ENCODE measurements at regions not wholly inside any gene's neighbourhood (a gene's known extent, or its start where the extent isn't known, plus 50 kb on each side); places are given as distances from the start of the nearest gene placed in this dataset.
A peak's percentile ranks its signal among the peaks of the same experiment; 100 is the strongest.

- no peak overlapping the region for H3K4me2 ChIP-seq (ENCODE audit: insufficient read depth, low read length, poor library complexity, severe bottlenecking)
- no peak overlapping the region for H3K27ac ChIP-seq (replicated peaks; ENCODE audit: low read length)
- H2AK5ac ChIP-seq (ENCODE audit: low read depth, low read length): no peak overlapping the region
- peaks cover 0 to 15% of the 10 kb centered on the region in 2 donors for H3K4me1 ChIP-seq (ENCODE audit: control insufficient read depth in 2 of 2, insufficient read depth in 1 of 2, low read depth in 1 of 2, low read length in 2 of 2)
- no peak overlapping the region for H4K91ac ChIP-seq (ENCODE audit: low read depth, low read length, poor library complexity)
- H3K9ac ChIP-seq (ENCODE audit: low read depth, low read length, poor library complexity): no peak overlapping the region
- no peak overlapping the region for H3K18ac ChIP-seq (ENCODE audit: low read length)
- no peak overlapping the region for H2BK15ac ChIP-seq (ENCODE audit: low read length)
- no peak overlapping the region for H3K14ac ChIP-seq (ENCODE audit: low read length)
- H2AFZ ChIP-seq (ENCODE audit: low read length): no peak overlapping the region
- H3K36me3 ChIP-seq (replicated peaks in 1 of 2; ENCODE audit: control insufficient read depth in 2 of 2, insufficient read depth in 2 of 2, low read length in 2 of 2): no peaks in the 10 kb centered on the region
- H2BK120ac ChIP-seq (ENCODE audit: low read depth, low read length): no peak overlapping the region
- H3K27me3 ChIP-seq (ENCODE audit: control insufficient read depth in 3 of 3, insufficient read depth in 3 of 3, low read depth in 1 of 3, low read length in 3 of 3): no peaks in the 10 kb centered on the region
- H3K9me3 ChIP-seq (replicated peaks in 1 of 2; ENCODE audit: control insufficient read depth in 2 of 2, insufficient read depth in 1 of 2, low read depth in 1 of 2, low read length in 2 of 2): no peaks in the 10 kb centered on the region
- no CpG with 5 or more reads among the region's 3 CpGs for WGBS, 2 donors (ENCODE audit: extremely low coverage in 2 of 2, insufficient read length in 2 of 2, insufficient replicate concordance in 1 of 2)
- no peak overlapping the region for H3K4me3 ChIP-seq (ENCODE audit: low read length in 2 of 2)
- no peak overlapping the region for H3K23ac ChIP-seq (ENCODE audit: low read depth, low read length, poor library complexity)
- DNase-seq (ENCODE audit: low spot score): no peak
- H3K4ac ChIP-seq (ENCODE audit: low read length): no peak overlapping the region
- H2BK12ac ChIP-seq (ENCODE audit: low read length): no peak overlapping the region
- H2BK5ac ChIP-seq (ENCODE audit: low read length): no peak overlapping the region
- no peak overlapping the region for H4K8ac ChIP-seq (ENCODE audit: low read depth, low read length)
- no peaks in the 10 kb centered on the region for H3K79me1 ChIP-seq (ENCODE audit: low read depth, low read length)
These were observed 229.9 kb downstream of the TTLL7 start for GRCh38 chr1:83769072-83769471.

DNA sequence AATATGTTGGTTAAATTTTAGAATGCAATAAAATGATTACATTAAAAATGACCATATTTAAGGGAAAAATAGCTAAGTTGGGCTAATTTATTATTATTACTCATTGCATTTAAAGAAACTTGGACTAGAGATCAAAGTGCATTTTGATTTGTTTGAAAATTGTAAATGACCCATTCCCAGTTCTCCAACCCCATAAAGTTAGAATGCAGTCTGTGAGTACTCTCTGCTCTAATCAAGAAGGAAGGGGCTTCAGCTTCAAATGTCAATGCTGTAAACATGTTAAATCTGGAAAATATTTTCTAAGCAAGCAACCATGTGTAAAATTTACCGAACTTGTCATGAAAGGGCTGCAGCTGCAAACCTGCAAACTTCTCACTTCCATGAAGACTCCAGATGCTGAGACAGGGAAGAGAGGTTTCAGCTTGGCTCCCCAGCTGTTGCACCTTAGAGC lies 232.7 kb downstream of the TTLL7 start:
- Histone ChIP-seq H3K4me2 (ENCODE audit: insufficient read depth, low read length, poor library complexity, severe bottlenecking) (no peak overlapping the region), H2BK5ac (ENCODE audit: low read length) (no peak overlapping the region)

GRCh38 chr1:83765125-83765524 lies 233.8 kb downstream of the TTLL7 start:
- Histone ChIP-seq H3K18ac (ENCODE audit: low read length) (no peak overlapping the region), H4K8ac (ENCODE audit: low read depth, low read length) (no peak overlapping the region), H2BK120ac (ENCODE audit: low read depth, low read length) (no peak overlapping the region), H2BK12ac (ENCODE audit: low read length) (no peak overlapping the region), H3K4ac (ENCODE audit: low read length) (no peak overlapping the region), H3K4me2 (ENCODE audit: insufficient read depth, low read length, poor library complexity, severe bottlenecking) (no peak overlapping the region), H2BK15ac (ENCODE audit: low read length) (no peak overlapping the region), H3K9me3 (replicated peaks in 1 of 2; ENCODE audit: control insufficient read depth in 2 of 2, insufficient read depth in 1 of 2, low read depth in 1 of 2, low read length in 2 of 2) (no peaks in the 10 kb centered on the region), H2AK5ac (ENCODE audit: low read depth, low read length) (no peak overlapping the region), H4K91ac (ENCODE audit: low read depth, low read length, poor library complexity) (no peak overlapping the region), H3K27me3 (ENCODE audit: control insufficient read depth in 3 of 3, insufficient read depth in 3 of 3, low read depth in 1 of 3, low read length in 3 of 3) (no peaks in the 10 kb centered on the region), H3K23ac (ENCODE audit: low read depth, low read length, poor library complexity) (no peak overlapping the region), H3K4me1 (ENCODE audit: control insufficient read depth in 2 of 2, insufficient read depth in 1 of 2, low read depth in 1 of 2, low read length in 2 of 2) (peaks cover 16 to 29% of the 10 kb centered on the region in 2 donors), H3K27ac (replicated peaks; ENCODE audit: low read length) (no peak overlapping the region), H3K4me3 (ENCODE audit: low read length in 2 of 2) (no peak overlapping the region), H2AFZ (ENCODE audit: low read length) (no peak overlapping the region), H2BK5ac (ENCODE audit: low read length) (no peak overlapping the region), H3K14ac (ENCODE audit: low read length) (no peak overlapping the region), H3K9ac (ENCODE audit: low read depth, low read length, poor library complexity) (no peak overlapping the region), H3K36me3 (replicated peaks in 1 of 2; ENCODE audit: control insufficient read depth in 2 of 2, insufficient read depth in 2 of 2, low read length in 2 of 2) (no peaks in the 10 kb centered on the region), H3K79me1 (ENCODE audit: low read depth, low read length) (no peaks in the 10 kb centered on the region)
- WGBS, 2 donors (ENCODE audit: extremely low coverage in 2 of 2, insufficient read length in 2 of 2, insufficient replicate concordance in 1 of 2): no CpG with 5 or more reads among the region's 3 CpGs
- DNase-seq (ENCODE audit: low spot score): no peak

More for the DNA sequence above, 232.7 kb downstream of the TTLL7 start:
- Histone ChIP-seq H2BK15ac (ENCODE audit: low read length) (no peak overlapping the region), H3K4ac (ENCODE audit: low read length) (no peak overlapping the region), H3K18ac (ENCODE audit: low read length) (no peak overlapping the region), H2AK5ac (ENCODE audit: low read depth, low read length) (no peak overlapping the region), H4K8ac (ENCODE audit: low read depth, low read length) (no peak overlapping the region), H3K9me3 (replicated peaks in 1 of 2; ENCODE audit: control insufficient read depth in 2 of 2, insufficient read depth in 1 of 2, low read depth in 1 of 2, low read length in 2 of 2) (no peaks in the 10 kb centered on the region), H2BK120ac (ENCODE audit: low read depth, low read length) (no peak overlapping the region), H3K27ac (replicated peaks; ENCODE audit: low read length) (no peak overlapping the region), H2AFZ (ENCODE audit: low read length) (peak overlapping the region; percentile 3), H3K79me1 (ENCODE audit: low read depth, low read length) (no peaks in the 10 kb centered on the region), H3K4me3 (ENCODE audit: low read length in 2 of 2) (no peak overlapping the region), H4K91ac (ENCODE audit: low read depth, low read length, poor library complexity) (no peak overlapping the region), H3K14ac (ENCODE audit: low read length) (no peak overlapping the region), H3K27me3 (ENCODE audit: control insufficient read depth in 3 of 3, insufficient read depth in 3 of 3, low read depth in 1 of 3, low read length in 3 of 3) (no peaks in the 10 kb centered on the region), H3K36me3 (replicated peaks in 1 of 2; ENCODE audit: control insufficient read depth in 2 of 2, insufficient read depth in 2 of 2, low read length in 2 of 2) (no peaks in the 10 kb centered on the region), H3K4me1 (ENCODE audit: control insufficient read depth in 2 of 2, insufficient read depth in 1 of 2, low read depth in 1 of 2, low read length in 2 of 2) (peaks cover 5 to 24% of the 10 kb centered on the region in 2 donors), H2BK12ac (ENCODE audit: low read length) (no peak overlapping the region), H3K23ac (ENCODE audit: low read depth, low read length, poor library complexity) (no peak overlapping the region), H3K9ac (ENCODE audit: low read depth, low read length, poor library complexity) (no peak overlapping the region)
- no peak for DNase-seq (ENCODE audit: low spot score)
- no CpG with 5 or more reads among the region's 1 CpG for WGBS, 2 donors (ENCODE audit: extremely low coverage in 2 of 2, insufficient read length in 2 of 2, insufficient replicate concordance in 1 of 2)

DNA sequence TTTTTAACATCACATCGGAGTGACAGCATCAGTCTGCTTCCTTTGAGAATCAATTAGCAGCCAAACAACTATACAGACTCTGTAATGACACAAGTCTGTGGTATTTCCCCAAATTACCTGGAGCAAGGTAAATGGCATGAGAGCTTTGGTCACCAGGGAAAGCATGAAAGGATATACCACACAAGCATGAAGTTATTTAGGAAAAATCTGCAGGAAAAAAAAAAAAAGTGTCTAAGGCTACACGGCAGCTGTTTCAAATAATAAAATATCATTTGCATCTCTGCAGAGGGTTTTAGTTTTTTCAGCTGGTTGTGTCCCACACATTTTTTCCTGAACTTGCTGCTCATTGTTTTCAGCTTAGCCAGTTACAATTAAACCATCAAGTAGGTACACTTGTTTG lies 234.7 kb downstream of the TTLL7 start:
- Histone ChIP-seq H3K27ac (replicated peaks; ENCODE audit: low read length) (no peak overlapping the region), H3K9ac (ENCODE audit: low read depth, low read length, poor library complexity) (no peak overlapping the region), H3K27me3 (ENCODE audit: control insufficient read depth in 3 of 3, insufficient read depth in 3 of 3, low read depth in 1 of 3, low read length in 3 of 3) (no peaks in the 10 kb centered on the region), H3K36me3 (replicated peaks in 1 of 2; ENCODE audit: control insufficient read depth in 2 of 2, insufficient read depth in 2 of 2, low read length in 2 of 2) (no peaks in the 10 kb centered on the region), H3K4me2 (ENCODE audit: insufficient read depth, low read length, poor library complexity, severe bottlenecking) (no peak overlapping the region), H2AFZ (ENCODE audit: low read length) (peak overlapping the region; percentile 71), H4K91ac (ENCODE audit: low read depth, low read length, poor library complexity) (no peak overlapping the region), H3K4ac (ENCODE audit: low read length) (no peak overlapping the region), H3K18ac (ENCODE audit: low read length) (no peak overlapping the region), H2BK120ac (ENCODE audit: low read depth, low read length) (no peak overlapping the region), H4K8ac (ENCODE audit: low read depth, low read length) (no peak overlapping the region), H2BK5ac (ENCODE audit: low read length) (no peak overlapping the region), H3K4me1 (ENCODE audit: control insufficient read depth in 2 of 2, insufficient read depth in 1 of 2, low read depth in 1 of 2, low read length in 2 of 2) (peaks cover 18 to 24% of the 10 kb centered on the region in 2 donors), H3K23ac (ENCODE audit: low read depth, low read length, poor library complexity) (no peak overlapping the region), H3K9me3 (replicated peaks in 1 of 2; ENCODE audit: control insufficient read depth in 2 of 2, insufficient read depth in 1 of 2, low read depth in 1 of 2, low read length in 2 of 2) (no peaks in the 10 kb centered on the region), H3K4me3 (ENCODE audit: low read length in 2 of 2) (no peak overlapping the region), H2BK12ac (ENCODE audit: low read length) (no peak overlapping the region), H2BK15ac (ENCODE audit: low read length) (no peak overlapping the region), H3K14ac (ENCODE audit: low read length) (no peak overlapping the region), H3K79me1 (ENCODE audit: low read depth, low read length) (no peaks in the 10 kb centered on the region), H2AK5ac (ENCODE audit: low read depth, low read length) (no peak overlapping the region)
- no CpG with 5 or more reads among the region's 2 CpGs for WGBS, 2 donors (ENCODE audit: extremely low coverage in 2 of 2, insufficient read length in 2 of 2, insufficient replicate concordance in 1 of 2)
- no peak for DNase-seq (ENCODE audit: low spot score)
